ELR (cell line): ENCODE measurements at regions not wholly inside any gene's neighbourhood (a gene's known extent, or its start where the extent isn't known, plus 50 kb on each side); places are given as distances from the start of the nearest gene placed in this dataset.

ENCODE experiments used
- DNase-seq: peaks from one replicate; pipeline ENCODE4 v3.0.0-alpha.2; 2015; ENCODE audit warnings: low read depth

GRCh38 chr13:30151388-30151787, 156.0 kb downstream of the KATNAL1 start:
- DNase-seq, result no peak

GRCh38 chr13:30149248-30149647, 158.1 kb downstream of the KATNAL1 start:
- peak; percentile 53 for DNase-seq

GRCh38 chr13:30148786-30149185, 158.6 kb downstream of the KATNAL1 start:
- no peak for DNase-seq

GRCh38 chr13:30148171-30148754, 159.1 kb downstream of the KATNAL1 start:
- no peak for DNase-seq

- no peak for DNase-seq
Measured at GRCh38 chr13:30147421-30147820, 159.9 kb downstream of the KATNAL1 start.

GRCh38 chr13:30147015-30147414, 160.3 kb downstream of the KATNAL1 start:
- no peak for DNase-seq

- no peak for DNase-seq
Measured at GRCh38 chr13:30145709-30146367, 161.5 kb downstream of the KATNAL1 start.

GRCh38 chr13:30143666-30144400, 163.5 kb downstream of the KATNAL1 start:
- peak; percentile 76 for DNase-seq

GRCh38 chr13:30142486-30143211, 164.7 kb downstream of the KATNAL1 start:
- DNase-seq, result peak; percentile 95

- DNase-seq, result peak; percentile 16
Measured at GRCh38 chr13:30141775-30142485, 165.4 kb downstream of the KATNAL1 start.

- no peak for DNase-seq
Measured at GRCh38 chr13:30140973-30141372, 166.4 kb downstream of the KATNAL1 start.

- DNase-seq, result no peak
Measured at GRCh38 chr13:30138511-30138910, 168.8 kb downstream of the KATNAL1 start.

GRCh38 chr13:30135868-30136267, 171.5 kb downstream of the KATNAL1 start:
- no peak for DNase-seq

- DNase-seq, result no peak
Measured at GRCh38 chr13:30135351-30135750, 172.0 kb downstream of the KATNAL1 start.

- no peak for DNase-seq
Measured at GRCh38 chr13:30134578-30134977, 172.8 kb downstream of the KATNAL1 start.

- no peak for DNase-seq
Measured at GRCh38 chr13:30133996-30134395, 173.4 kb downstream of the KATNAL1 start.

GRCh38 chr13:30133554-30133912, 173.8 kb downstream of the KATNAL1 start:
- no peak for DNase-seq

- DNase-seq, result peak; percentile 93
Measured at GRCh38 chr13:30132623-30133553, 174.5 kb downstream of the KATNAL1 start.

- DNase-seq, result no peak
Measured at GRCh38 chr13:30129411-30129810, 177.9 kb downstream of the KATNAL1 start.

GRCh38 chr13:30128591-30128990, 178.8 kb downstream of the KATNAL1 start:
- no peak for DNase-seq

- DNase-seq, result no peak
Measured at GRCh38 chr13:30128095-30128494, 179.3 kb downstream of the KATNAL1 start.
